GM12865 (cell line): ENCODE measurements at regions not wholly inside any gene's neighbourhood (a gene's known extent, or its start where the extent isn't known, plus 50 kb on each side); places are given as distances from the start of the nearest gene placed in this dataset.

ENCODE experiments used
- DNase-seq: peaks from one replicate; pipeline ENCODE4 v3.0.0; 2010; ENCODE audit warnings: low read depth
- H3K4me3 ChIP-seq: 2 replicates; pipeline ENCODE4 v1.5.1; 2011; ENCODE audit warnings: mild to moderate bottlenecking, low read depth, low read length, control low read depth
- CTCF ChIP-seq: IDR thresholded peaks from 2 replicates; pipeline ENCODE4 v1.5.1; 2011; ENCODE audit warnings: low read length, control low read depth, low read depth, inconsistent platforms; ENCODE audit not compliant: insufficient read depth; ENCODE audit errors: missing control alignments

DNA sequence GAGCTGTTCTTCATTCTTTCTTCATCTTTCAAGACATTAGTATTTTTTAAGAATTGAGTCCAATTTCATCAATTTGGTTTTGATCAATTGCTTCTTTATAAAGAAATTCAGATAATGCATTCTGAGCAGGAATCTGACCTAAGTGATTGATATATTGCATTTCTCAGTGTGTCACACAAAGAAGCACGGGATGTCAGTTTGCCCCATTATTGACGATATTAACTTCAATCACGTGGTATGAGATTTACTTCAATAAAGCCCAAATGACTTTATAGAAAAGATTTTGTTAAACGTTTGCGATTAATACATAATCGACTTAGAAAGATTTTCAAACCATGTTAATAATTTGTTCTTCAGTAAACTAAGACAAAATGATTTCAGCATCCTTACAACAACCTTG is 1254.2 kb downstream of the FSCB start:
- DNase-seq = no peak
- no peak overlapping the region for H3K4me3 ChIP-seq
- no peak for TF ChIP-seq CTCF

DNA sequence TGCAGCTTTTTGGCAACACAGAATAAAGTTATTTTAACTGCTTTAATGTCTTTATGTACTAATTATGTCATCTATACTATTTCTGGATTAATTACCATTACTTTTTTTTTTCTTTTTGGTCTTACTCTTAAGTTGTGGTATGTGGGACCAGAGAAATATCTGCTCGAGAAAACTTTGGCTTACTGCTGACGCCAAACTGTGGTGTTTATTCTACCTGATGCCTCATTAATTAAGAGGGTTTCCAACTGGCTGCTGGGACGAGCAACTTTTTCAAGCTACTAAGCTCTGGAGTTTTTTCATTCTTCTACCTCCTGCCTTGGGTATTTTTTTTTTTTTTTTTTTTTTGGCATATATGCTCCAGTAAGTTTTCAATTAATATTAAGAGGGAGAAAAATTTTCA is 1257.5 kb downstream of the FSCB start:
- TF ChIP-seq CTCF = no peak
- no peak overlapping the region for H3K4me3 ChIP-seq
- no peak for DNase-seq

DNA sequence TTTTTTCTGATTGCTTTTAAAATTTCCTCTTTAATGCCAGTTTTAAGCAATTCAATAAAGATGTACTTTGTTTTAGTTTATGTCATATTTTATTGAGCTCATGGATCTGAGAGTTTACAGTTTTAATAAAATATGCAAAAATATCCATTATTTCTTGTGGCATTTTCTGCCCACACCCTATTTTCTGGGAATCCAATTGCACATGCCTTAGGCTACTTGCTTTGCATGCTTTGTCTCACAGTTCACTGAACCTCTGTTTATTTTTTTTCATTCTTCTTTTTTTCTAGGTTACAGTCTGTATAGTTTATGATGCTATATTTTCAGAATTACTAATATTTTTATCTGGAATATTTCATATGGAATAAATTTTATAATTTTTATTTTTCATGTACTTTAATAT is 1258.0 kb downstream of the FSCB start:
- TF ChIP-seq CTCF = no peak
- no peak overlapping the region for H3K4me3 ChIP-seq
- no peak for DNase-seq

- no peak for TF ChIP-seq CTCF
- DNase-seq = no peak
- H3K4me3 ChIP-seq = no peak overlapping the region
Measured at GRCh38 chr14:43247877-43248276, 1259.2 kb downstream of the FSCB start.

DNA sequence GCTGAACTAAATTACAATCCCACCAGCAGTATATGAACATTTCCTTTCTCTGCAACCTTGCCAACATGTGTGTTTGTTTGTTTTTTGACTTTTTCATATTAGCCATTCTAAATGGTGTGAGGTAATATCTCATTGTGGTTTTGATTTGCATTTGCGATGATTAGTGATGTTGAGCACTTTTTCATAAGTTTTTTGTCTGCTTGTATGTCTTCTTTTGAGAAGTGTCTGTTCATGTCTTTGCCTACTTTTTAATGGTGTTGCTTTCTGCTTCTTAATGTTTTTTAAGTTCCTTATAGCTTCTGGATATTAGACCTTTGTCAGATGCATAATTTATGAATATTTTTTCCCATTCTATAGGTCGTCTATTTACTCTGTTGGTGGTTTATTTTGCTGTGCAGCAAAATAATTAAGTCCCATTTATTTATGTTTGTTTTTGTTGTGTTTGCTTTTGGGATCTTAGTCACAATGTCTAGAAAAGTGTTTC is 1262.9 kb downstream of the FSCB start:
- no peak for TF ChIP-seq CTCF
- DNase-seq = no peak
- no peak overlapping the region for H3K4me3 ChIP-seq

DNA sequence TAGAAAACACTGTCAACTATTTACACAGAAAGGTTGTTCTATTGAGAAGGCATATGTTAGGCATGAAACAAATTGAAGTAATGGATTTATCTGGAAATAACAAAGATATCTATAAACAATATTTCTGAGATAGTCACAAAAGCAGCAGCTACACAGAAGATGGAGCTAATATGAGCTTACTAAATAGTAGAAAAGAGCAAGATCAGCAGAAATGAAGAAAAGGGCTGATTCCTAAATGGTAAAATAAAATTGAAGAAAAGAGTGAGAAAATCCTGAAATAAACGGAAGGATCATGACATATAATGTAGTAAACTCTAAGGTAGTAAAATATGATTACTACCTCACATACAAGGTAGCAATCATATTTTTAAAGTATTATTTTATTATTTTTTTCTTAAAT is 1263.9 kb downstream of the FSCB start:
- TF ChIP-seq CTCF = no peak
- H3K4me3 ChIP-seq = no peak overlapping the region
- DNase-seq = no peak

- DNase-seq = no peak
- no peak overlapping the region for H3K4me3 ChIP-seq
- TF ChIP-seq CTCF = no peak
Measured at GRCh38 chr14:43232261-43232660, 1274.8 kb downstream of the FSCB start.
